SK-N-SH (cell line): ENCODE measurements at regions not wholly inside any gene's neighbourhood (a gene's known extent, or its start where the extent isn't known, plus 50 kb on each side); places are given as distances from the start of the nearest gene placed in this dataset.

ENCODE experiments used
- MXI1 ChIP-seq: IDR thresholded peaks from 2 replicates; pipeline ENCODE4 v1.6.1; 2012; ENCODE audit warnings: mild to moderate bottlenecking, low read depth, low read length, improper control_type of control experiment
- RFX5 ChIP-seq: IDR thresholded peaks from 2 replicates; pipeline ENCODE4 v1.6.1; 2012; ENCODE audit warnings: mild to moderate bottlenecking, improper control_type of control experiment, low read length
- TAF1 ChIP-seq: IDR thresholded peaks from 2 replicates; pipeline ENCODE4 v1.6.1; 2012; ENCODE audit warnings: low read depth, mild to moderate bottlenecking, low read length, moderate library complexity, borderline replicate concordance
- TF ChIP-seq, protein P1 (sequence below): fragments of 200-600 bp; sonication (generic); IDR thresholded peaks from 2 replicates; pipeline ENCODE4 v1.6.1; 2017; ENCODE audit warnings: antibody characterized with exemption, mild to moderate bottlenecking, moderate library complexity

DNA sequence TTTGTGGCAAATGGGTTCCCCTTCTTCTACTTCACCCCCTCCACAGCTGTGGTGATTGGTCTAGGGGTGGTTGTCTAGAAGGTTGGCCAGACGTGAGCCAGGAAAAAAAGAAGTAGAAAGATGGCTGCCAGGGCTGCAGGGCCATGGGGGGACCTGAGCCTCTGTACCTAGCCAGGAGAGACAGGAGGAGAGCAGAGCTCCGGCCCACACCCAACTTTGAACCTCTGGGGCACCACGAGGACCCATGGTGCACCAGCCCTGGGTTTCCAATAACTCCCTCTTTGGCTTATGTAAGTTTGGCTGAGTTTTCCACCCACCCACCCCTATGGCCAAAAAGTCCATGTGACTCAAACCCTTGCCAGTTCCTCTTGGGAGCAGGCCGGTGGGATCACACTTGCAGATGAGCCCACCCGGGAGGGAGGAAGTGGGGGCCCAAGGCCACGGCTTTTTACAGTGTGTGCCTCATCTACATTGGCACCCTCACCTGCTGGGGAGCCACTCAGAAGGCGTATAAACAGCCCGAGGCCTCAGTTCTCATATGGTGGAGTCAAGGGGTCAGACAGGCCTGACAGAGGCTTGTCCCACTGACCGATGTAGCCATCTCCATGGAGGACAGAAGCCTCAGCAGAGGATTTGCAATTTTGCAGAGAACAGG, 293.1 kb upstream of the HDAC4 start:
- TF ChIP-seq TAF1 (no peak), MXI1 (no peak), RFX5 (no peak)
- TF ChIP-seq, protein P1, sequence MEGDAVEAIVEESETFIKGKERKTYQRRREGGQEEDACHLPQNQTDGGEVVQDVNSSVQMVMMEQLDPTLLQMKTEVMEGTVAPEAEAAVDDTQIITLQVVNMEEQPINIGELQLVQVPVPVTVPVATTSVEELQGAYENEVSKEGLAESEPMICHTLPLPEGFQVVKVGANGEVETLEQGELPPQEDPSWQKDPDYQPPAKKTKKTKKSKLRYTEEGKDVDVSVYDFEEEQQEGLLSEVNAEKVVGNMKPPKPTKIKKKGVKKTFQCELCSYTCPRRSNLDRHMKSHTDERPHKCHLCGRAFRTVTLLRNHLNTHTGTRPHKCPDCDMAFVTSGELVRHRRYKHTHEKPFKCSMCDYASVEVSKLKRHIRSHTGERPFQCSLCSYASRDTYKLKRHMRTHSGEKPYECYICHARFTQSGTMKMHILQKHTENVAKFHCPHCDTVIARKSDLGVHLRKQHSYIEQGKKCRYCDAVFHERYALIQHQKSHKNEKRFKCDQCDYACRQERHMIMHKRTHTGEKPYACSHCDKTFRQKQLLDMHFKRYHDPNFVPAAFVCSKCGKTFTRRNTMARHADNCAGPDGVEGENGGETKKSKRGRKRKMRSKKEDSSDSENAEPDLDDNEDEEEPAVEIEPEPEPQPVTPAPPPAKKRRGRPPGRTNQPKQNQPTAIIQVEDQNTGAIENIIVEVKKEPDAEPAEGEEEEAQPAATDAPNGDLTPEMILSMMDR = no peak
